Activated CD8-positive, alpha-beta T cell treated with anti-CD3 and anti-CD28 coated beads for 36 hours (primary cell): ENCODE measurements at regions not wholly inside any gene's neighbourhood (a gene's known extent, or its start where the extent isn't known, plus 50 kb on each side); places are given as distances from the start of the nearest gene placed in this dataset.

Experiments
- ATAC-seq: fragments of 200-7000 bp; cut with Tn5 transposase; one replicate; pipeline ENCODE4 v1.10.0; 2021; ENCODE audit warnings: mild to moderate bottlenecking, moderate library complexity
- CTCF ChIA-PET: fragments of 350-600 bp; sonication (Branson Sonifier 250); formaldehyde crosslinking; loops from one replicate; lab custom pipeline; 2021; ENCODE audit warnings: antibody characterized with exemption; lab: Charles Lee
- POLR2A ChIA-PET: fragments of 350-600 bp; sonication (Branson Sonifier 250); formaldehyde crosslinking; loops from one replicate; lab custom pipeline; 2021; ENCODE audit warnings: antibody characterized with exemption; lab: Charles Lee
- DNase-seq: peaks from one replicate; pipeline ENCODE4 v3.0.0-alpha.2; 2020
- H3K27ac Mint-ChIP-seq: one replicate; pipeline ENCODE4 v1.8.0; 2021; ENCODE audit warnings: mild to moderate bottlenecking, mixed read lengths
- H3K27me3 Mint-ChIP-seq: one replicate; pipeline ENCODE4 v1.8.0; 2021; ENCODE audit warnings: mixed read lengths
- H3K36me3 Mint-ChIP-seq: one replicate; pipeline ENCODE4 v1.8.0; 2021; ENCODE audit warnings: low read depth, mixed read lengths
- H3K4me1 Mint-ChIP-seq: one replicate; pipeline ENCODE4 v1.8.0; 2021; ENCODE audit warnings: low read depth, mixed read lengths
- H3K4me3 Mint-ChIP-seq: one replicate; pipeline ENCODE4 v1.8.0; 2021; ENCODE audit warnings: mild to moderate bottlenecking, moderate library complexity, mixed read lengths
- H3K9me3 Mint-ChIP-seq: one replicate; pipeline ENCODE4 v1.8.0; 2021; ENCODE audit warnings: mixed read lengths
- CTCF ChIP-seq: fragments of 200-600 bp; IDR thresholded peaks from one replicate; pipeline ENCODE4 v1.8.0; 2022; ENCODE audit warnings: antibody characterized with exemption, mild to moderate bottlenecking
- intact Hi-C: fragments of 100-400 bp; cut with micrococcal nuclease; formaldehyde crosslinking; loops from one replicate; pipeline ENCODE4 v1.10.0; 2022

- ATAC-seq, result no peak
- H3K4me3 Mint-ChIP-seq, result no peak overlapping the region
- intact Hi-C loops, result no loop called here
- DNase-seq, result no peak
- no peaks in the 10 kb centered on the region for H3K9me3 Mint-ChIP-seq
- no peak for TF ChIP-seq CTCF
- H3K27me3 Mint-ChIP-seq, result peaks cover 2% of the 10 kb centered on the region
- ChIA-PET POLR2A (interaction anchor here (0.7 kb wide), 1 partner anchor 213 kb away, joined by 3 read pairs; no protein-coding TSS in a partner anchor), CTCF (interaction anchor here (1.7 kb wide), 1 partner anchor 11 kb away, joined by 4 read pairs; no protein-coding TSS in a partner anchor)
- H3K4me1 Mint-ChIP-seq, result no peaks in the 10 kb centered on the region
- H3K36me3 Mint-ChIP-seq, result no peaks in the 10 kb centered on the region
- H3K27ac Mint-ChIP-seq, result no peak overlapping the region
Measured at GRCh38 chr2:33812707-33813106, 213.6 kb upstream of the FAM98A start.

GRCh38 chr2:33810046-33810835, 211.1 kb upstream of the FAM98A start:
- ChIA-PET POLR2A (no interaction called here), CTCF (no interaction called here)
- intact Hi-C loops, result no loop called here
- peaks cover 2% of the 10 kb centered on the region for H3K27me3 Mint-ChIP-seq
- DNase-seq, result no peak
- no peaks in the 10 kb centered on the region for H3K4me1 Mint-ChIP-seq
- ATAC-seq, result no peak
- no peaks in the 10 kb centered on the region for H3K36me3 Mint-ChIP-seq
- no peaks in the 10 kb centered on the region for H3K9me3 Mint-ChIP-seq
- no peak overlapping the region for H3K4me3 Mint-ChIP-seq
- no peak for TF ChIP-seq CTCF
- H3K27ac Mint-ChIP-seq, result no peak overlapping the region

GRCh38 chr2:33806041-33806440, 206.9 kb upstream of the FAM98A start:
- H3K4me3 Mint-ChIP-seq, result no peak overlapping the region
- ATAC-seq, result no peak
- H3K9me3 Mint-ChIP-seq, result no peaks in the 10 kb centered on the region
- POLR2A ChIA-PET, result no interaction called here
- no peaks in the 10 kb centered on the region for H3K27me3 Mint-ChIP-seq
- H3K27ac Mint-ChIP-seq, result no peak overlapping the region
- no peak for TF ChIP-seq CTCF
- H3K4me1 Mint-ChIP-seq, result no peaks in the 10 kb centered on the region
- no peaks in the 10 kb centered on the region for H3K36me3 Mint-ChIP-seq
- DNase-seq, result no peak
- CTCF ChIA-PET, result no interaction called here
- intact Hi-C loops, result no loop called here

- no peak for DNase-seq
- Mint-ChIP-seq H3K9me3 (no peaks in the 10 kb centered on the region), H3K4me1 (no peaks in the 10 kb centered on the region), H3K36me3 (no peaks in the 10 kb centered on the region), H3K4me3 (no peak overlapping the region), H3K27ac (no peak overlapping the region), H3K27me3 (no peaks in the 10 kb centered on the region)
- TF ChIP-seq CTCF, result no peak
- ATAC-seq, result no peak
- CTCF ChIA-PET, result no interaction called here
- POLR2A ChIA-PET, result no interaction called here
- intact Hi-C loops, result no loop called here
Measured at GRCh38 chr2:33804155-33804554, 205.1 kb upstream of the FAM98A start.

- Mint-ChIP-seq H3K27me3 (peaks cover 2% of the 10 kb centered on the region), H3K36me3 (no peaks in the 10 kb centered on the region), H3K9me3 (peaks cover 2% of the 10 kb centered on the region), H3K4me1 (no peaks in the 10 kb centered on the region), H3K27ac (no peak overlapping the region), H3K4me3 (no peak overlapping the region)
- DNase-seq, result no peak
- ChIA-PET CTCF (no interaction called here), POLR2A (no interaction called here)
- no peak for TF ChIP-seq CTCF
- intact Hi-C loops, result no loop called here
- no peak for ATAC-seq
Measured at GRCh38 chr2:33796511-33796910, 197.4 kb upstream of the FAM98A start.
